ENCODE measurements at regions not wholly inside any gene's neighbourhood (a gene's known extent, or its start where the extent isn't known, plus 50 kb on each side); places are given as distances from the start of the nearest gene placed in this dataset.

DNA sequence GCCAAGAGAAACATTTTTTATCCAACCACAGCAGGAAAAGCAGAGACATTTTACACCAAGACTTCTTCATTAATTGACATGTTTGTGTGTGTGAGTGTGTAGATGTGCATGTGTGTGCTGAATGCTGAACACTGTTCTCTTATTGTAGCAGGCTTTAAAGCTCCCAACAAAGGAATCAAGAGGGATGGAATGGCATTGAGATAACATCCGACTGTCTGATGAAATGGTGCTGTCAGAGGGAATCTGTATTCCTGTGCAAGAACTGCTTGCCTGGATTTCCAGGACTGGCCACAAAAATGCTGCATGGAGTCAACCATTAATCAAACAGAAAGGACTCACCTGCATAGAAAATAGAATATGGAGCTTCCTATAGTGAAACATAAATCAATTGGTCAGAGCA, 354.0 kb downstream of the UQCRFS1 start:
- Histone ChIP-seq H3K36me3 (ENCODE audit: low read depth) (no peaks in the 10 kb centered on the region), H3K27me3 (ENCODE audit: insufficient read depth, poor library complexity, severe bottlenecking) (no peaks in the 10 kb centered on the region), H3K4me1 (ENCODE audit: insufficient read depth, poor library complexity, severe bottlenecking) (no peaks in the 10 kb centered on the region), H3K27ac (ENCODE audit: poor library complexity, severe bottlenecking) (no peak overlapping the region), H3K9me3 (ENCODE audit: severe bottlenecking) (no peaks in the 10 kb centered on the region), H3K4me3 (ENCODE audit: severe bottlenecking) (no peak overlapping the region)
- no peak for DNase-seq (ENCODE audit: low spot score)
- TF ChIP-seq, protein P1, sequence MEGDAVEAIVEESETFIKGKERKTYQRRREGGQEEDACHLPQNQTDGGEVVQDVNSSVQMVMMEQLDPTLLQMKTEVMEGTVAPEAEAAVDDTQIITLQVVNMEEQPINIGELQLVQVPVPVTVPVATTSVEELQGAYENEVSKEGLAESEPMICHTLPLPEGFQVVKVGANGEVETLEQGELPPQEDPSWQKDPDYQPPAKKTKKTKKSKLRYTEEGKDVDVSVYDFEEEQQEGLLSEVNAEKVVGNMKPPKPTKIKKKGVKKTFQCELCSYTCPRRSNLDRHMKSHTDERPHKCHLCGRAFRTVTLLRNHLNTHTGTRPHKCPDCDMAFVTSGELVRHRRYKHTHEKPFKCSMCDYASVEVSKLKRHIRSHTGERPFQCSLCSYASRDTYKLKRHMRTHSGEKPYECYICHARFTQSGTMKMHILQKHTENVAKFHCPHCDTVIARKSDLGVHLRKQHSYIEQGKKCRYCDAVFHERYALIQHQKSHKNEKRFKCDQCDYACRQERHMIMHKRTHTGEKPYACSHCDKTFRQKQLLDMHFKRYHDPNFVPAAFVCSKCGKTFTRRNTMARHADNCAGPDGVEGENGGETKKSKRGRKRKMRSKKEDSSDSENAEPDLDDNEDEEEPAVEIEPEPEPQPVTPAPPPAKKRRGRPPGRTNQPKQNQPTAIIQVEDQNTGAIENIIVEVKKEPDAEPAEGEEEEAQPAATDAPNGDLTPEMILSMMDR (IDR thresholded peaks at IDR 0.05; ENCODE audit: poor library complexity, severe bottlenecking): no peak
- no peak for ATAC-seq (ENCODE audit: low read depth)

DNA sequence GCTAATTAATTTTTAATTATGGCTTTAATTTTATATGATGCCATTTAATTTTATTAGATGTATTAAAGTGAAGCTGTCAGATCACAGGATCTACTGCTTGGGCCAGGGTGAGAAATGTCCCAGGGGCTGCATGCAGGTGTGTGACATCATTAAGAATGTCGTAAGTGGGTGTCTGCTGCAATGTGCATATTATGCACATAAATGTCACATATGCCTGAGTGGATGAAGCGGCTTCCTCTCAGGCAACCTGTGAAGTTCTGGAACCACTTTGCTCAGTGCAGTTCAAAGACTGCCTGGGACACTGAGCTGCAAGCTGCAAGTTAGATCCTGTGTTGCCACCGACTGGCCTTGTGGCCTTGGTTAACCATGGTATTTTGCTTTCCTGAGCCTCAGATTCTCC, 355.0 kb downstream of the UQCRFS1 start:
- DNase-seq (ENCODE audit: low spot score) (no peak), ATAC-seq (ENCODE audit: low read depth) (no peak)
- Histone ChIP-seq H3K9me3 (ENCODE audit: severe bottlenecking) (no peaks in the 10 kb centered on the region), H3K36me3 (ENCODE audit: low read depth) (no peaks in the 10 kb centered on the region), H3K4me1 (ENCODE audit: insufficient read depth, poor library complexity, severe bottlenecking) (no peaks in the 10 kb centered on the region), H3K4me3 (ENCODE audit: severe bottlenecking) (no peak overlapping the region), H3K27ac (ENCODE audit: poor library complexity, severe bottlenecking) (no peak overlapping the region), H3K27me3 (ENCODE audit: insufficient read depth, poor library complexity, severe bottlenecking) (no peaks in the 10 kb centered on the region)
- TF ChIP-seq, protein P1 (IDR thresholded peaks at IDR 0.05; ENCODE audit: poor library complexity, severe bottlenecking): no peak

DNA sequence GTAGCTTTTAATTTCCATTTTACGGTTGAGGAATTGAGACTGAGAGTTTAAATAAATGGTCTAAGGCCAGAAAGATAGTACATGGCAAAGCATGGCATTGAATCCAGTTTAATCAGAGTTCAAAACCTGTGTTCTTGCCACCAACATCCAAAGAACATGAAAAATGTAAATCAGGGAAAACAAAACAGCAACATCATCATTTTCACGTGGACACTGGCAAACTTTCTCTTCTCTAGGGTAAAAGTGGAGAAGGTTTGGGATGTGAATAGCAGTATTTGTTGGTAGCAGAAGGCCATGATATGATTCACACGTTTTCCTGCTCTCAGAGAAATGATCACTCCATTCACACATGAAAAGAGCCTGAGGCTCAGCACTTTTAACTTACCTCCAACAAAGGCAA, 357.7 kb downstream of the UQCRFS1 start:
- H3K9me3 ChIP-seq (ENCODE audit: severe bottlenecking): no peaks in the 10 kb centered on the region
- H3K4me3 ChIP-seq (ENCODE audit: severe bottlenecking): no peak overlapping the region
- no peak for ATAC-seq (ENCODE audit: low read depth)
- no peak overlapping the region for H3K27ac ChIP-seq (ENCODE audit: poor library complexity, severe bottlenecking)
- no peaks in the 10 kb centered on the region for H3K4me1 ChIP-seq (ENCODE audit: insufficient read depth, poor library complexity, severe bottlenecking)
- no peak for DNase-seq (ENCODE audit: low spot score)
- H3K36me3 ChIP-seq (ENCODE audit: low read depth): no peaks in the 10 kb centered on the region
- TF ChIP-seq, protein P1 (IDR thresholded peaks at IDR 0.05; ENCODE audit: poor library complexity, severe bottlenecking): no peak
- no peaks in the 10 kb centered on the region for H3K27me3 ChIP-seq (ENCODE audit: insufficient read depth, poor library complexity, severe bottlenecking)

DNA sequence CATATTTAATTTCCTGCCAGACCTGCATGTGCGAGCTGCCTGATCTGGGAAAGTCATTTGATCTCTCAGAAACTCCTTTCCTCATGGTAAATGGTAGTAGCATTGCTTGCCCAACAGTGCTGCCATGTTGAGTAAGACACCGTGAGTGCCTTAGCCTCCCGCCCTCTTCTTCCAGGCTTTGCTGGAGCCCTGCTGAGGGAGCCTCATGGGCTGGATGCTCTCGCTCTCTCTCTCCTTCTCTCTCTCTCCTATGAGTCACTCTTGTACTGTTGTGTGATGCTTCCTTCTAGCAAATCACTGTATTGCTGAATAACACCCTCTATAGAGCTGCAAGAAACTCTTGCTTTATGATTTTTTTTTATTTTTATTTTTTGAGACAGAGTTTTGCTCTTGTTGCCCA, 365.5 kb downstream of the UQCRFS1 start:
- H3K36me3 ChIP-seq (ENCODE audit: low read depth): no peaks in the 10 kb centered on the region
- no peak overlapping the region for H3K27ac ChIP-seq (ENCODE audit: poor library complexity, severe bottlenecking)
- no peaks in the 10 kb centered on the region for H3K27me3 ChIP-seq (ENCODE audit: insufficient read depth, poor library complexity, severe bottlenecking)
- TF ChIP-seq, protein P1 (IDR thresholded peaks at IDR 0.05; ENCODE audit: poor library complexity, severe bottlenecking): no peak
- DNase-seq (ENCODE audit: low spot score): no peak
- no peaks in the 10 kb centered on the region for H3K9me3 ChIP-seq (ENCODE audit: severe bottlenecking)
- peak; percentile 50; the same call in 2 of the 3 replicates for ATAC-seq (ENCODE audit: low read depth)
- no peaks in the 10 kb centered on the region for H3K4me1 ChIP-seq (ENCODE audit: insufficient read depth, poor library complexity, severe bottlenecking)
- no peak overlapping the region for H3K4me3 ChIP-seq (ENCODE audit: severe bottlenecking)

DNA sequence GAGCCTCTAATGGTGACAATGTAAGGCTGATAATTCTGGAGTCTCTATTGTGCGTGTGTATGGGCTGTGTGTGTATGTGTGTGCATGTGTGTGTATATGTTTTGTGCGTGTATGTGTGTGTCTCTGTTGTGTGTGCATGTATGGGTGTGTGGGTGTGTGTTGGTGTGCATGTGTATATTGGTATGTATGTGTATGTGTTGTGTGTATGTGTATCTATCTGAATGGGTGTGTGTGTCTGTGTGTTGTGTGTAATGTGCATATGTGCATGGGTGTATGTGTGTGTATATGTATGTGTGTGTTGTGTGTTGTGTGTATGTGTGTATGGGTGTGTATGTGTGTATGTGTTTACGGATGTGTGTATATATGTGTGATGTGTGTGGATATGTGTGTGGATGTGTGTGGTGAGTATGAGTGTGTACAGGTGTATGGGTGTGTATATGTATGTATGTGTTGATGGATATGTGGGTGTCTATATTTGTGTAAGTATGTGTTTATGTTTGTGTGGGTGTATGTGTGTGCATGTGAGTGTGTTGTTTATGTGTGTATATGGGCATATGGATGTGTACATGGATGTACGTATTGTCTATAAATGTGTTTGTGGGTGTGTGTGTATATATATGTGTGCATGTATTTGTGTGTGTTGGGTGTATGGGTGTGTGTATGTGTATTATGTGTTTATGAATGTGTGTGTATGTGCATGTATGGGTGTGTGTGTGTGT, 366.7 kb downstream of the UQCRFS1 start:
- H3K27ac ChIP-seq (ENCODE audit: poor library complexity, severe bottlenecking): no peak overlapping the region
- H3K4me3 ChIP-seq (ENCODE audit: severe bottlenecking): no peak overlapping the region
- ATAC-seq (ENCODE audit: low read depth): no peak
- H3K9me3 ChIP-seq (ENCODE audit: severe bottlenecking): no peaks in the 10 kb centered on the region
- H3K4me1 ChIP-seq (ENCODE audit: insufficient read depth, poor library complexity, severe bottlenecking): no peaks in the 10 kb centered on the region
- H3K36me3 ChIP-seq (ENCODE audit: low read depth): no peaks in the 10 kb centered on the region
- no peaks in the 10 kb centered on the region for H3K27me3 ChIP-seq (ENCODE audit: insufficient read depth, poor library complexity, severe bottlenecking)
- TF ChIP-seq, protein P1 (IDR thresholded peaks at IDR 0.05; ENCODE audit: poor library complexity, severe bottlenecking): no peak
- DNase-seq (ENCODE audit: low spot score): no peak
